ENCODE measurements at regions not wholly inside any gene's neighbourhood (a gene's known extent, or its start where the extent isn't known, plus 50 kb on each side); places are given as distances from the start of the nearest gene placed in this dataset.
"Not testable (repeated sequence)": the region's sequence is repeated elsewhere in the genome, so short reads cannot be mapped to it uniquely, and the experiment has no call there.

DNA sequence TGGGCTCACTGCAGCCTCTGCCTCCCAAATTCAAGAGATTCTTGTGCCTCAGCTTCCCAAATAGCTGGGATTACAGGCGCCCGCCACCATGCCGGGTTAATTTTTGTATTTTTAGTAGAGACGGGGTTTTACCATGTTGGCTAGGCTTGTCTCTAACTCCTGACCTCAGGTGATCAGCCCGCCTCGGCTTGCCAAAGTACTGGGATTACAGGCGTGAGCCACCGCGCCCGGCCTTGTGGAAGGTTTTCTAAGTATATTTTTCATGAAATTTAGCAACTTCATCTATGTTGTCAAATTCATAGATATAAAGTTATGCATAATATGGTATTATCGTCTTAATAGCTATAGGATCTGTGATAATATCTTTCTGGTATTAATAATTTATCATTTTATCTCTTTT, 275.6 kb upstream of the GRM7 start:
- DNase-seq = no peak

DNA sequence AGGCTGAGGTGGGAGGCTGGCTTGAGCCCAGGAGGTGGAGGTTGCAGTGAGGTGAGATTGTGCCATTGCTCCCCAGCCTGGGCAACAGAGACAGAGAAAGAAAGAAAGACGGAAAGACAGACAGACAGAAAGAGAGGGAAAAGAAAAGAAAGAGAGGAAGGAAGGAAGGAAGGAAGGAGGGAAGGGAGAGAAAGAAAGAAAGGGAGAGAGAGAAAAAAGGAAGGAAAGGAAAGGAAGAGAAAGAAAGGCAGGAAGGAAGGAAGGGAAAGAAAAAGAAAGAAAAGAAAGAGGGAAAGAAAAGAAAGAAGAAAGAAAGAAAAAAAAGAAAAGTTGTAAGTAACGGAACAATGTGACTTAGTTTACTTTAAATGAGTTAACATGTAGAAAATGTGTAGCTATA, 260.7 kb upstream of the GRM7 start:
- DNase-seq = no peak

DNA sequence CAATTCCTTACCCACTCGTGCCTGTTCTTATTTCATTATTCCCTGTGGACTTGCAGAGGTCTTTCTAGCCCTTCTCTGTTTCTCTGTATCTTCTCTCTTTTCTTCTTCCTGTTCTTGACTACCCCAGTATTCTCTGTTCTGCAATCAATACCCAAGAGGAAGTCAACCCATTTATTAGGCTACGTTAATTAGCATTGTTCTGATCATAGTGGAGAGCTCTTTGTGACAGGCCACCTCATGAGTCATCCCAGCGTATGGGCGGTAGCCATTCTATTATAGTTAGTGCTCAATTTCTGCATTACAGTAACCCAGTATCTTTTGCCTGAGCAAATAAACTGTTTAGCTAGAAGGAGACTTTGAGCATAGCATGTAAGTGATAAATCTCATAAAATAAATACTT, 259.5 kb upstream of the GRM7 start:
- DNase-seq = no peak

DNA sequence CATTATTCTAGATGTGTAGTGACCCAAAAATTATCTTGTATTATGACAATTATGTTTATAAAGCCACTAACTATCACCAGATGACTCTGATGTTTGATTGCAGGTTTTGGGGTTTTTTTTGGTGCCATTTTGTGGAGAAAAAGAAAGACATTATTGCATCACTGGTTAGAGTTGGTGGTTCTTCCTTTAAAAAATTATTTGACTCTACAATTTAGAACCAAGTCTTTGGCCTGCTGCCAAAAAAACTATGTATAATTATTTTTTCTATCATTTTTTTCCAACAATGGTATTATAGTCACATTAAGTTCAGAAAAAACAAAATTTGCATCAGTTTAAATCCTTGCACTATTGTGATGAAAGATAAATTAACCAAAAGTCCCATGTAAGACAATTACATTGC, 258.6 kb upstream of the GRM7 start:
- DNase-seq = no peak

DNA sequence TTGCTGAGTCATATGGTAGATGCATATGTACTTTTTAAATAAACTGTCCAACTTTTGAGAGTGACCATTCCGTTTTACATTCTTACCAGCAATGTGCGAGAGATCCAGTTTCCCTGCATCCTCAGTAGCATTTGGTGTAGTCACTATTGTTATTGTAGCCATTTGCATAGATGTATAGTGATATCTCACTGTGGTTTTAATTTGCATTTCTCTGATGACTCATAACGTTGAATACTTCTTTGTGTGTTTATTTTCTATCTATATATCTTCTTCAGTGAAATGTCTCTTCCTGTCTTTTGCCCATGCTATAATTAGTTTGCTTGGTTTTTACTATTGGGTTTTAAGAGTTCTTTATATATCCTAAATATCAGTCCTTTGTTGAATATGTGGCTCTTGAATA, 255.7 kb upstream of the GRM7 start:
- no peak for DNase-seq

DNA sequence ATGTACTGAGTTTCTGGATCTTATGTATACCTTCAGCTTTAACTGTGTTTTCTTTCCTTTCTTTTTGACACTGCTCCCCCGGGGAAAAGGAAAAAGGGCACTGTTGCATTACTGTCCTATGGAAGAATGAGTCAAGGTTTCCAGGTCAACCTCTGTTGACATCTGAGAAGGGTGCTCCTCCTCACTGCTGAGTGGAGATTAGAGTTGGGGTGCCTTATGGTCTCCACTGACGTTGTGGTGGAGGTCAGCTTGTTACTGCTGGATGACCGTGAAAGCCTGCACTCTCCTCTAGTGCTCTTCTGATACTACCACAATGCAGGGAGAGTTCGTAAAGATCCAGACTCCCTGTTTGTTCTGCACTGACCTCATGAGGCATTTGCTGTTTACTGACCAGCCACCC, 252.1 kb upstream of the GRM7 start:
- DNase-seq = no peak

DNA sequence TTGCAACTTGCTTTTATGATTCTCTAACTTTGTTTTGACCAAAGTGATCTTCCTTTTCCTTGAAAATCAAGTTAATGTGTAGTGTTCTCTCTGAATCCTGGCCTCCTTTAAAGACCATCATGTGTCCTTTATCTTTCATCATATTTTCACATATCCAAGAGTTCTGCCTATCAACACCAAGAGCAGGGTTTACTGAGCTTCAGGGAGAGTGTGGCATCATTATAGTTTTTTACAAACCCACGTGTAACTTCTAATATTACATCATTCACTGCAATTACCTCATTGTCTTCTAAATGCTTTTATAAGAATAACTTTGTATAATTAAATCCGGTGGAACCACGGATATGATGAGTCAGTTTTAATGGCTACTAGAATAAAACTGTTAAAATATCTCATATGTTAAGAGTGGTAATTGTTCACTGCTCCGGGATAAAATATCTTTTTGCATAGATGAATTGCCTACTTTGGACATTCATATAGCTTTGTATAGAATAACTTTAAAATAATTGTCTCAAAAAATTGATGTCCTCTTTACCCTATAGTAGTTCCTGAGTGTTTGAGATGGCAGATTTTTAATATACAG, 248.8 kb upstream of the GRM7 start:
- no peak for DNase-seq

DNA sequence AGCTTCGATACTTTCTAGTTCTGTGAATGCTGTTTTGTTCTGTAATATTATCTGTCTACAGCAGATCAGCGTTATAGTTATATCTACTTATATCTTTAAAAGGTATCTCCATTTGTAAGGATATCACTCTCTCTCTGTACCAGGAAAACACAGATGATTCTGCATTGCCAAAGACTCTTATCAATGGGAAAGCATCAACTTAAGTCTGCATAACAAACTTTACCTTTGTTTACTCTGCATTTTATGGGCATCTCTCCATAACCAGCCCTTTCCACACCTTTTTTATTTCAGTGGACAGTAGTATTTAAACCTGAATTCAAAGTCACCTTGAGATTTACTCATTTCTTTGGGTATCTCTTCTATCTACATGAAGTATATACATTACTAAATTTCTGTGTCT, 238.7 kb upstream of the GRM7 start:
- DNase-seq = no peak

DNA sequence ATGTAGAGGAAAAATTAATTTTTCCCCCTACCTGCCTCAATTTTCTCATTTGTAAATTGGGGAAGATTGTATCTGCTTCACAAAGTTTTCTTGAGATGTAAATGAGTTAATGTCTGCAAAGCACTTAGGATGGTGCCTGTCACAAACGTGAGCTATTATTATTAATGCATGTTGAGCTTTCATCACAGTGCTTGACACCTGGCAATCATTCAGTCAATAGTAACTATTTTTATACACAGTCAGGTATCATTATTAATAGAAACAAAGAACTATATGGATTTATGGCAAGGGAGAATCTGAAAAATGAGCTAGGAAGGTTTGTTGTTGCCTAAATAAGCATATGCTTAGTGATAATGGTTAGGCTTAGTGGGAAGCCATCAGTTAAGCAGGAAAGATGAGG, 238.2 kb upstream of the GRM7 start:
- DNase-seq = no peak

DNA sequence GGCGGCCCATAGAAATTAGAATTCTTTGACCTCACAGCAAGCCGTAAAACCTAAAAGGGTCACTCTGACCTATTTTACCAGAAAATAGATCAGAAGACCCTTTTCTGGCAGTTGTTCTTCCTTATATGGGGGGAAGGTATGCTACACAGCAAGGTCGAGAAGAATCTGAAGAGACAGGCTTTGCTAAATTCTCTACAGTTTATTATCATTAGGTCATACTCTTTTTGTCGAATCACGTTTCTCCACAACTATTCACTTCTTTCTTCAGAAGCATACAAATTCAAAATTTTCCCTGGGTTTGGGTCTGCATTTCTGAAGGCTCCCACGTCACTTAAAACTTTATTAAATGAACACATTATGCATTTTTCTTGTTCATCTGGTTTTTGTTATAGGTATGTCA, 229.5 kb upstream of the GRM7 start:
- no peak for DNase-seq

DNA sequence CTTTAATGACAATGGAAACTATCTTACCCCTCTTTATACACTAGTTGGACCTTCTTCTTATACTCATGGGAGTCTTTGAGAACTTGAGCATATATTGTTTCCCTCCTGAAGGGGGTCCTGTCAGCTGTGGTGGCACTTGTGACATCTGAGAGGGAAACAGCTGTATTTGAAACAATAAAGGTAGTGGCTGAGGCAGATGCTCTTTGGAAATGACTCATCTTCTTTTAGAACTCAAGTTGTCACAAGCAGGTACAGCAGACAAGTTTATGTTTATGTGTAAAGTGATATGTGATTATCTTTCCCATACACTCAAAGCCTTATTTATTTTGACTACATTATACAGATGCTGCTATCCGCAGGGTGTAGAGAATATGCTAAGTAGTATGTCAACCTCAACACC, 220.0 kb upstream of the GRM7 start:
- no peak for DNase-seq

DNA sequence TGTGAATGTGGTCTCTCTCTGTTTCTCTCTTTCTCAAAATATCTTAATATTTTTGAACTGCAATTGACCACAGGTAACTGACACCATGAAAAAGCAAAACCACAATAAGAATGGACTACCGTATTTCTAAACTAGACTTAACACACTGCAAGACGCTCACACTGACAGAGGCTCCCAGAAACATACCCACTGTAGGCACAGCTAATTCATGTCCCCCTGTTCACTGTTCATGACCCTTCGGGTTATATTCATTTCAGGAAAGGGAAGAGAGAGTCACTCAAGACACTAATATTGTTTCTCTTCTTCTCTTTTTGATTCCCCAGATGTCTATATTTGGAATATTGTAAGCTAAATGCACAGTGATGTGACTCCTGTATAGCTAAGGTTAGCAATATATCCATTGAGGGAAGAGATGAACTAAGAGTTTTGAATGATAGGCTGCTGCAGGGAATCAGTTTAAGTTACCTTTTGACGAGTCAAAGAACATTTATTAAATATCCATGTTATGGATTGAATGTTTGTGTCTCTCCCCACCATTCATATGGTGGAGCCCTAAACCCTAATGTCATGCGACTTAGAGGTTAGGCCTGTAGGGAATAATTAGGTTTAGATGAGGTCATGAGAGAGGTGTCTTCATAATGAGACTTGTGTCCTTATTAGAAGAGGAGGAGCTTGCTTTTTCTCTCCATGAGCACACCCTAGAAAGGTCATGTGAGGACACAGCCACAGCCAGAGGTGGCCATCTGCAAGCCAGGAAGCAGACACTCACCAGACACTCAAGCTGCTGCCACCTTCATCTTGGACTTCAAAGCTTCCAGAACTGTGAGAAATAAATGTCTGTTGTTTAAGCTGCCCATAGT, 216.6 kb upstream of the GRM7 start:
- no peak for DNase-seq

DNA sequence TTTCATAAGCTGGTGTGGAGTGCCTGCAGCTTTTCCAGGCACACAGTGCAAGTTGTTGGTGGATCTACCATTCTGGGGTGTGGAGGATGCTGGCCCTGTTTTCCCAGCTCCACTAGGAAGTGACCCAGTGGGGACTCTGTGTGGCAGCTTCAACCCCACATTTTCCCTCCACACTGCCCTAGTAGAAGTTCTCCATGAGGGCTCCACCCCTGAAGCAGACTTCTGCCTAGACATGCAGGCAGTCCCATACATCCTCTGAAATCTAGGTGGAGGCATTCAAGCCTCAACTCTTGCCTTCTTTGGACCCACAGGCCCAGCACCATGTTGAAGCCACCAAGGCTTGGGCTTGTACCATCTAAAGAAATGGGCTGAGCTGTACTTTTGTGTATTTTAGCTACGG, 206.2 kb upstream of the GRM7 start:
- no peak for DNase-seq

DNA sequence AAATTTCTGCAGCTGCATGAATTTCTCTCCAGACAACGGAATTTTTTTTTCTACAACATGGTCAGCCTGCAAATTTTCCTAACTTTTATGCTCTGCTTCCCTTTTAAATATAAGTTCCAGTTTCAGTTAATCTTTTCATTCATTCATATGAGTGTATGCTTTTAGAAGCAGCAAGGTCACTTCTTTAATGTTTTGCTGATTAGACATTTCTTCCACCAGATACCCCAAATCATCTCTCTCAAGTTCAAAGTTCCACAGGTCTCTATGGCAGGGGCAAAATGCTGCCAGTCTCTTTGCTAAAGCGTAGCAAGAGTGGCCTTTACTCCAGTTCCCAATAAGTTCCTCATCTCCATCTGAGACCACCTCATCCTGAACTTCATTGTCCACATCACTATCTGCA, 205.6 kb upstream of the GRM7 start:
- no peak for DNase-seq

DNA sequence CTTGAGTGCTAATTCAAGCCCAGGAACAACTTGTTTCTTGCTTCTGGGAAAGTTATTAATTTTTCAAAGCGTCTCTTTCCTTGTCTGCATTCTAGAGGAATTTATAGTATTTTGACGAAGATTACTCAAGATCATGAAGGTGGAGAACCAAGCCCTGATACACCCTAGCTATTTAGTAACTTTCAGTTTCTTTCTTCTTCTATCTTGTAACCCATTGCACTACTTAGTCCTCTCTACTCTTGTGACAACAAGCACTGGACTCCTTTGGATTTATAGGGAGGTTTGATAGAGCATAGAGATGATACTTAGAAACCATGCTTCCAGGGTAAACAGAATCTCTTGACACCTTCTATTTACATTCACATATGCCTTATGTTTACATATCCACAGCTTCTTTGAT, 203.3 kb upstream of the GRM7 start:
- no peak for DNase-seq

DNA sequence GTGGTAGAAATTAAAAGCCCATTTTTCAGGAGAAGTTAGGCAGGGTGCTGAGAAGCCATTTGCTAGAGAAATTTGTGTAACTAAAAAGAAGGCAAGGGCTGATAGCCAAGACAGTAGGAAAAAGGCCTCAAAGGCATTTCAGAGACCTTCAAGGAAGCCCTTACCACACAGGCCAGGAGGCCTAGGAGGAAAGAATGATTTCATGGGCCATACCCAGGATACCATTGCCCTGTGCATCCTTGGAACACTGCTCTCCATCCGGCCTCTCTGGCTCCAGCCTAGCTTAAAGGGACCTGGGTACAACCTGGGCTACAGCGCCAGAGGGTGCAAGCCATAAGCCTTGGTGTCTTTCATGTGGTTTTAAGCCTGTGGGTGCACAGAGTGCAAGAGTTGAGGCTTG, 193.6 kb upstream of the GRM7 start:
- DNase-seq = no peak

DNA sequence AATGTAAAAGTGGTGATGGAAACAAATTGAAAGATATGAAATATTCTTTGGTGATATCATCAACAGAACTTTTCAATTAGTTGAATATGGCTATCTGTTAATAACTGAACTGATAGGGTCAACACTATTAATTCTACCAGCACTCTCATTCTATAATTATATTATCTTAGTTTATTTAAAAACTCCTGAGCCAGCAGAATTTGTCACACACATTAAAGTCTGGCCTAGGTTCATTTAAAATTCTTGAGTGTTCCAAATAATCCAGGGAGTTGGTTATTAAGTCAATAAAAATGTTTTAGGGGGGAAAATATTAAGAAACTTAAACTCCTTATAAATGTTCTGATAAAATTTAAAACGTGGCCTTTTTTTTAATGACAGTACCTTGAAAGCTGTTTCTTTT, 189.6 kb upstream of the GRM7 start:
- no peak for DNase-seq

DNA sequence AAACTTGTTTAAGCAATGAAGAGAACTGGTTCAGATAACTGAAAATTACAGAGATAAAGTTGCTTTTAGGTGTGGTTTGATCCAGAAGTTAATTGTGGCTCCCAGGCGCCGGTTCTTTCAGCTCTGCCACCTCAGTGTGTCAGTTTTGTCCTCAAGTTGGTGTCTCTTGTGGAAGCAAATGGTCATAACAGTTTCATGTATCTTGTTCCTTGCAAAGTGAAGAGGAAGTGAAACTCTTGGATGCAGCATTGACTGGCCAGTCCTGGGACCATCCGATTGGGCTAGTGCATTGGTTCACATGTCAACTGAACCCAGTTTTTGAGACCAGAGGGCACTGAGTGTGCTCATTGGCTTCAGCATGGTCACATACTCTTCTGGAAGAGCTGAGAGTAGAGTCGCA, 181.4 kb upstream of the GRM7 start:
- DNase-seq = no peak

DNA sequence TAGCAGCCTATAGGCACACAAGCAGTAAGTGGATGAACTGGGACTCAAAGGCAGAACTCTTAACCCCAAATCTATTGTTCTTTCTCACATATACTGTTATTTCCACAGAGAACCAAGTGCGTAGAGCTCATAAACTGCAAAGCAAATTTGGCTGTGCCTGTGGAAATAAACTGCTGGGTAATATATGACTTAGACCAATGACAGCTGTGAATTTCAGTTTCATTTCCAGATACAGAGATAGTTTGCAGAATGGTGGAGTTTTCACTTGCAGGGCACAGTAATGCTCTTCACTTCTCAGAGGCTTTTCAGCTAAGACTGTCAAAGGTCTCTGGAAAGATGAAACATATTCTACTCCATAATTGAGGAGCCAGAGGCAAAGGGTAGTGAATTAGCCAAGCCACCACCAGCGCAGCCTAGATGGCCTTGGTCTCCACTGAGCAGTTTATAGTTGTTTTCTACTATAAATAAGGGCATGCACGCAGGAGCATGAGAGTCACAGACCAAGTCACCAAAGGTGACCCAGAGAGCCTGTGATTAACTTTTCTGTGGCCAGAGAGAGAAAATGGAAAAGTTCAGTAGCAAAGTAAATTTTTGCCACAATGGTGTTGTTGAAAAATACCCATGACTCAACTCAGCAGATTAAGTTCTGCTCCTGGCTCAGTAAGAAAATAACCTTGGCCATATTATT, 180.7 kb upstream of the GRM7 start:
- DNase-seq = no peak

DNA sequence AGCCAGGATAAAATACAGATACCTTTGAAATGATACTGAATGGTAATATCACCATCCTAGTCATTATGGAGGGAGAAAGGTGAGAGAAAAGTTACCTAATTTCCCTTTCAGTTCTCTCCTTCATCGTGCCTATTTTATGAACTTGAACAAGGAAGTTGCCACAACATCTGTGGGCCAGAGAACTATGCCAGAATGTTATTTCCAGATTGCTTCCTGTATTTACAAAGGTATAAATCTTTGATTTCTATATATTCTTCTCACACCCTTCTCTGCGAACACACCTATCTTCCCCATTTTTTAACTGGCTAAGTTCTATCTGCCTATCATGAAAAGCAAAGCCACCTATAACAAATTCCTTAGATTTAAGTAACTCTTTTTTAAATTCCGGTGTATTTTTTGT, 163.6 kb upstream of the GRM7 start:
- no peak for DNase-seq

DNA sequence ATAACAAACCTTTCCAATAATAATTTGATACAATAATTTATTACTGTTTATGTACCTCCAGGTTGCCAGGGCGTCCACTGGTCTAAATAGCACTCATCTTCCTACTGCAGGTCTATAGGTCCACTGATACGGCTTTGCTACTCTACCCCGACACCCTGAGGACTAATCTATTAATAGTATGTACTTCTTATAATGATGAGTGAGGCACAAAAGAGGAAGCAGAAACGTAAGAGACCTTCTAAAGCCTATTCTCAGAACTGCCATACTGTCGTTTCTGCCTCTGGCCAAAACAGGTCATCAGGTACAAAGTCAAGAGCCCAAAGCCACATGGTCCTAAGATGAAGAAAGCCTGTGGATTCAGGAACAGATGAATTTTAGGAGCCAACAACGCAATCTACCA, 163.2 kb upstream of the GRM7 start:
- no peak for DNase-seq

DNA sequence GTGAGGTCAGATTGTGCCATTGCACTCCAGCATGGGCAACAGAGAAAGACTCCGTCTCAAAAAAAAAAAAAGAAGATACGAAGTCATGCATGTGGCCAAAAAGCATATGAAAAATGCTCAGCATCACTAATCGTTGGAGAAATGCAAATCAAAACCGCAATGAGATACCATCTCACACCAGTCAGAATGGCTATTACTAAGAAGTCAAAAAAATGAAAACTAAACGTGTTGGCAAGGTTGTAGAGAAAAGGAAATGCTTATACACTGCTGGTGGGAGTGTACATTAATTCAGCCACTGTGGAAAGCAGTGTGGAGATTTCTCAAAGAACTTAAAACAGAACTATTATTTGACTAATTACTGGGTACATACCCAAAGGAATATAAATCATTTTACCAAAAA, 156.1 kb upstream of the GRM7 start:
- DNase-seq = not testable (repeated sequence)

DNA sequence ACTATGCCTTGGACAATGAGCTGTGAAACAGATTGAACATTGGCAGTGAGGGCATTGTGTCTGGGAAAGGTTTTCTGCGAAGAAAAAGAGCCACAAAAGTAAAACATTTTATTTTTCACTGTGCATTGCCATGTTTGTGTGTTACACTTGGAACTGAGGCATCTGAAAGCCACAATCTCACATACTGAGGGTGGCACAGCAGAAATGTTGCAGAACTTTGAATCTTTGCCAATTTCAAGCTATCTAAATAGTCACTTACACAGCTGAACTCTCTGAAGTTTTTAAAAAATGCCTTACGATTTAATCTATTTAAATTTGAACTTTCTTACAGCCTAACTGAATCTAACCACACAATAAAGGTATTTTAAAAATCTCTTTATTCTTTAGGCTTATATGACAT, 154.1 kb upstream of the GRM7 start:
- DNase-seq = no peak

DNA sequence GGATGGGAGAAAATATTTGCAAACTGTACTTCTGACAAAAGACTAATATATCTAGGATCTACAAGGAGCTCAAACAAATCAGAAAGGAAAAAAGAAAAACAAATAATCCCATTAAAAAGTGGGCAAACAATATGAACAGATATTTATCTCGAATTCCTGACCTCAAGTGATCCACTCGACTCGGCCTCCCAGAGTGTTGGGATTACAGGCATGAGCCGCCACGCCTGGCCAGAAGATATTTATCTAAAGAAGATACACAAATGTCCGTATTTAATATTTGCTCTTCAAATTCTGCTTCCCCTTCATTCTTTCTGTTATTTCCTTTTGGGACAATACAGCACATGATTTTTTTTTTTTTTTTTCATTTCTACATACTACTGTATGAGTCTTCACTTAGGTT, 151.7 kb upstream of the GRM7 start:
- DNase-seq = no peak
